ENCODE measurements at regions not wholly inside any gene's neighbourhood (a gene's known extent, or its start where the extent isn't known, plus 50 kb on each side); places are given as distances from the start of the nearest gene placed in this dataset.
"Not testable (repeated sequence)": the region's sequence is repeated elsewhere in the genome, so short reads cannot be mapped to it uniquely, and the experiment has no call there.

DNA sequence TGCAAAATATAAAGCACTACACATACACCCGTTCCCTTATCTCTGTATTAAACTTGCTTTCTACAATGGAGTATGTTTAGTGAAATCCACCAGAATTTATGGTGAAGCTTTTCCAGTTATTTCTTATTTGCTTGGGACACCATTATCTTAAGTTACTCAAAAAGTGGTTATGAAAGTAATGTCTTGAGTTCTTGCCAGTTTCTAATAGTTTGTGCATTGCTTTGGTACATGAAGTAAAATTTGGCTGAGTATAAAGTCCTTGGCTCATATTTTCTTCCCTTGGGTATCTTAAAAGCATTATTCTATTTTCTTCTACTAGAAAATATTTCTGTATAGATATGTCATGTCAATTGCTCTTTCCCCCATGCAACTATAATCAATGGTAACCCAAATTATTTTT lies 85.2 kb downstream of the POLR1F start:
- DNase-seq = no peak

DNA sequence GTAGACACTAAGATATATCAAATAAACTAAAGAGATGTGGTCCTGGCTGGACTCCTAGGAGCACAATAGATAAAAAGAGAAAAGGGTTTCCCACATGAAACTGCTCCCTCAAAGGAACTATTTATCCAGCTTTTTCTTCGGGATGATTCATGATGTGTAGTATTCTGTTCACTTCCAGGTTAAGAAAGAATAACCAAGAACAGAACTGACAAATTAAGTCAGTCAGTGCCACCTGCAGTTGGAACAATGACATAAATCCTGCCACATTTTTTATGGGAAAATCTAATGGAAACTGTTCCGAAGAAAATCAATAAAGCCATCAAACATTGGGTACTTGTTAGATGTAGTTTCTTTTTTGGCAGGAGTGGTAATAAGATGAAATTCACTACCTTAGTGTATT lies 87.1 kb downstream of the POLR1F start:
- no peak for DNase-seq

DNA sequence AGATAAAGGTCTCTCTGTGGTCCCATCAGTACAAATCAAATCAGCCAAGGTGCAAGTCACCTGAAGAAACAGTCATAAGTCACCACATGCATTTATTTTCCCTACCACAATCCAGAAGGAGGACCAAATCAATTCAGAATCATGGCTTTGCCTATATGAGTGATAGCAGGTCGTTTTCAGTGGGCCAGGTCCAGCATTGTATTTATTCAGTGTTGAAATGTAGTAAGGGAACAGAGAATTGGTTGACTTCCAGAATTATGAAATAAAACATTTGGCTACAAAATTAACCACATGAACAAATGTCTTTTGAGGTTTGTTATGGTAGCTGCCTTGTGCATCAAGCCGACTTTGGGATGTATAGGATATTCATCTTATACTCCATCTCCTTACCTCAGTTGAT lies 88.4 kb downstream of the POLR1F start:
- DNase-seq = no peak

DNA sequence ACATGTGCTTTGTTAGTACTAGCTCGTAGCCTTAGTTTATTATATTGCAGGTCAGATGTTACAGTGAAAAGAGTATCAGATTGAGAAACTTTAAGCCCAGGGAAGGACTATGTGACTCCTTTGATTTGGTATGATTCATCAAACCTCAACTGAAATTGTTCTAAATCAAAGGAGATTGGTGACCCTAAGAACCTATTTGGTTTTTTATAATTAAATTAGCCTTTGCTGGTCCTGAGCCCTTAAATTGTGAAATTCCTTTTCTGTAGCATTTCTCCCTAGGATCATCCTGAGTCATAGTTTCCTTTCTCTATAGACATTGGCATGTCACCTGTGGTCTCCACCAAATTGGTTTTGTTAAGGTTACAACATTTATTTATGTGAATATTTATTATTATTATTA lies 89.7 kb downstream of the POLR1F start:
- DNase-seq = no peak

DNA sequence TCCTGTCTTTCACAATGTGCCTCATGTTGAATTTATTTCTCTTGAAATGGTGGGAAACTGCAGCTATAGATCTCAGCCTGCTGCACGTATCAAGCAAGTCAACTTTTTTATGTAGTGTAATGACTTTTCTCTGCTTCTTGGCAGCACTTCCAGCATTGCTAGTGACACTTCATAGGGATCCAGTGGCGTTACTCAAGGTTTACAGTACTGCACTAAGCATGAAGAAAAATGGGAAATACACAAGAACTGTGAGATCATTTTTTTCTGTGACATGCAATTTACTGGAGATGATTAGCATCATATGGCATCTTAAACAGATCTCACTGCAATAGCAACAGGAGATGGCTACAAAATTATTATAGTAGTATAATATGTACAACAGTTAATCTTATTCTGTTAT lies 90.9 kb downstream of the POLR1F start:
- no peak for DNase-seq

DNA sequence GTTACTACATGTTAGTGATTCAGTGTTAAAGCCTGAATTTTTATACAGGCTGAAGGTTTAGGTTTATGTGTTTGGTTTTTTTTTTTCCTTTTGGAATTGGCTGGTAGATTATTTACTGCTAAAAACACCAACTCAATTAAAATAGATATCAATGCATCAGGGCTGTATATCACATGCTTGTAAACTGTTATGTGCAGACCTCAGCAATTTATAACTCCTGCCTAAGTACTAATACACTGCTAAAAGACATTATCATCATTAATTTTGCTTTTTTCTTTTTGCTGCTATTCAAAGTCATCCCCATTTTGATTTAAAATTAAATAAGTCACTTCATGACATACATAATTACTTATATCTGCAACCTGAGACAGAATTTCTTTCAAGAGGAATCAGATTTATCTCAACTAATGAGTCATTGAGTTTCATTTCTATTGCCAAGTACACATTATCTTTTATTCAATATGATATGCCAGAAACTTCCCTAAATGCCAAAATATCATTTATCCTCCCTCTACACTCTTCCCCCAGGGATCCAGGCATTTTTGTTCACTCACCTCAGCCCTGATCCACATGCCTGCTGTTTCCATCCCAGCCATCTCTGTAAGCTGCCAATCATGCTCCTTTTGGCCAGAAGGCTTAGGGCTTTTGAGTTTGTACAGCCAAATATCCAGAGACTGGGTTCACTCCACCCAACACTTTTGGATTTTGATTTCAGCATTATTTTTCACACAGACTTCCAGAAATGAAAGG lies 98.5 kb downstream of the POLR1F start:
- DNase-seq = no peak

DNA sequence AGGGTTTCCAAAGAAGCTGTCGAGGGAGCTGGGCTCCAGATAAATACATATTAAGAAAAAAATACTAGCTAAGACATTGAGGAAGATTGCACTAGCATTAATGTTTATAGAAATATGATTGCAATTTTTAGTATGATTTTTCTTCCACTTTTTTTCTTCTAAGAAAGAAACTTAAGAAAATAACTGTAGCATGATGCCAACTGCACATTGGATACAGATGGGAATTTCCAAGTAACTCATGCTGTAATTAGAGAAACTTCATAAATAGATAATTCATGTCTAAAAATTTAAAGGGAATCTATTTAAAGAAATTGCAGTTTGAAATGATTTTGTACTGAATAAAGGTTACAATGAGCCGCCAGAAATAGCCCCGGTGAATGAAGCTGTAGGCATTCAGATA lies 119.4 kb downstream of the POLR1F start:
- DNase-seq = no peak

DNA sequence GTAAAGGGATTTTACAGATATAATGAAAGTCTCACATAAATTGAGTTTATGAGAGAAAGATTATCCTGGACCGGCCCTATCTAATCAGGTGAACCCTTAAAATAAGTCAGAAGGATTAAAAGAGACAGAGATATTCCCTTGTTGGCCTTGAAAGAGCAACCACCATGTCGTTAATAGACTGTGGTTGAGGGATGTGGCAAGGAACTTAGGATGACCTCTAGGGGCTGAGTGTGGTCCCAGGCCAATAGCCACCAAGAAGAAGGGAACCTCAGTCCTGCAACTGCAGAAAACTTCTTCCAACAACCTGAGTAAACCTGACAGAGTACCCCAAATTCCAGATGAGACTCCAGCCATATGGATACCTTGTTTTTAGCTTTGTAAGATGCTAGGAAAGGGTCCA lies 121.5 kb downstream of the POLR1F start:
- no peak for DNase-seq

DNA sequence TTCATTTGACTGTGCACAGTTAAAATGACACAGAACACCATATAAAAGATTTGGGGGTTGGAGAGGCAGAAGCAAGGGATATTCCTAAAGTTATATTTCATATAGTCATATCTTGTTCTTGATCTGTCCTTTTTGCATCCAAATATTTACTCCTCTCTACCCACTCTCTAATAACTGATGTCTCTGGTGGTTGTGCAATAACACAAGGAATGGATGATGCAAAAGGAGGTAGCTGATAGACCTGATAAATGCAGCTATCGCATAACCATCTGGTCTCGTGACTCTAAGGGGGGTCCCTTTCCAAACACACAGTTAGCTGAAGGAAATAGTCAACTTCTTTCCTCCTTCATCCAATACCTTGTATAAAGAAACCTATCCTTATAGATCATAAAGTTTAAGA lies 123.1 kb downstream of the POLR1F start:
- no peak for DNase-seq

DNA sequence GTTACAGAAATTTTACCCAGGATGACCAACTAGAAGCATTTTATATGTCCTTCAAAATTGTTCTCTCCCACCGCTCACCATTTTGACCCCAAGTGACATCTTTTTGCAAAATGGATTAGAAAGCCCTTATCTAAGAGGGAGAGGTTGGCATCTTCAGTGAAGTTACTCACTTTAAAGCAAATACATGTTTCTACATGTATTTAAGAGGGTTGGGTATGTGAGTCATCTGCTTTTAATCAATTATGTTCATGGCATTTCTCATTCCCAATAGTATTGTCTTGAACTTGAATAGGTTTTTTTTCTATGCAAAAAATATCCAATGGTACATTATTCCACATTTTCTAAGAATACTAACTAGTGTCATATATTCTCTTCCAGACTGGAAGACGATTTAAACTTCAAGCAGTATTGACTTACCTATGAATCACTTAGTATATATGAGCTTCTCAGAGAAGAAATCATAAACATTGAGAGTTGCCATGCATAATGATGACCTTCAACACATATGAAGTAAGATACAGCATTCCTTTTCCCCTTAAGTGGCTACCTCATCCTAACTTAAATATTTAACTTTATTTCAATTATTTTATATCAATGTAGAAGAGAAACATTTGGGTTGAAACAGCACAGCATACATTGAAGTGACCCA lies 132.8 kb downstream of the POLR1F start:
- DNase-seq = no peak

DNA sequence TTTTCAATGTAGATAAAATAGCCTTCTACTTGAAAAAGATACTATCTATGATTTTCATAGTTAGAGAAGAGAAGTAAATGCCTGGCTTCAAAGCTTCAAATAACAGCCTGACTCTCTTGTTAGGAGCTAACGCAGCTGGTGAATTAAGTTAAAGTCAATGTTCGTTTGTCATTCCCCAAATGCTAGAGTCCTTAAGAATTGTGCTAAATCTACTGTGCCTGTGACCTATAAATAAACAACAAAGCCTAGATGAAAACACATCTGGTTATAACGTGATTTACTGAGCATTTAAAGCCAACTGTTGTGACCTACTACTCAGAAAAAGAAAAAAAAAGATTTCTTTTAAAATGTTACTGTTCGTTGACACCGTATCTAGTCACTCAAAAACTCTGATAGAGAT lies 134.7 kb downstream of the POLR1F start:
- DNase-seq = no peak

DNA sequence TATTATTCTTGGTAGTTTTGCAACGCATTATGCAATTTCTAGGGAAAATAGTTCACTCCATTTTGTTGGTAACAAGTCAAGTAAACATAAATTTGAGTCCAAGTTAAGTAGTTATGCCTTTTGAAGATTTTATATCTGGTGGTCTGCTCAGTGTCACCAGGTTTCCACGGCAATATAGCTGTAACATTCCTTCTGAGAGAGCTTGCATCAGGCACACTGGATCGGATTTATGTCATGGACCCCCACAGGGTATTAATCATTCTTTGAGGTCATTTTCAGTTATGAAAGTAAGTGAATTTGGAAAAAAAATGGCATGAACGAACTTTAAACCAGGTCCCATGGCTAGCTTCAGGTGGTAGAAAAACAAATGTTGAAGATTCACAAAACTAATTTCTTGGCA lies 136.3 kb downstream of the POLR1F start:
- DNase-seq = no peak

DNA sequence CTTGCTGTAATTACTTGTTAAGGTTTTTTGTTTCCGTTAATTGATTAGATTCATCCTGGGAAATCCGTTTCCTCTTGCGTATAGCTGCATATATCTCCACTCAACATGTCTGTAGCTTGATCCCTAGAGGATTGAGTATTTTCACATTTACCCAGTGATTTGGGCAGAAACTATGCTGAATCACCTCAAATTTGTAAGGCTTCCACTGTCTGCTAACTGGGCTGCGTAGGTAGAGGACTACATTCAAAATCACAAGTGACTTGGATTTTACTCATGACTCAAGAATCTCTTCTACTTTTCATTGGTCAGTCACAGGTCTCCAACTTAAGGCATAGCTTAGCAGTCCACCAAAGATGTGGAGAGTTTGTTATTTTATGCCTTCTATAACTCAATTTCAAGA lies 141.8 kb downstream of the POLR1F start:
- no peak for DNase-seq

DNA sequence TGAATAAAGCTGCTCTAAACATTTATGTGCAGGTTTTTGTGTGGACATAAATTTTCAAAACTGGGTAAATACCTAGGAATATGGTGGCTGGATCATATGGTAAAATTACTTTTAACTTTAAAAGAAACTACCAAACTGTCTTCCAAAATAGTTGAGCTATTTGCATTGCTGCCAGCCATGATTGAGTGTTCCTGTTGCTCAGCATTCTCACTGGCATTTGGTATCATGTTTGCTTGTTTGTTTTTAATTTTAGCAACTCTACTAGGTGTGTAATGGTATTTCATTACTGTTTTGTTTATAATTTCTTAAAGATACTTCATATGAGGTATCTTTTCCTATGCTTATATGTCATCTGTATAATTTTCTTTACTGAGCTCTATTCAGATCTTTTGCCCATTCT lies 143.2 kb downstream of the POLR1F start:
- DNase-seq = no peak

DNA sequence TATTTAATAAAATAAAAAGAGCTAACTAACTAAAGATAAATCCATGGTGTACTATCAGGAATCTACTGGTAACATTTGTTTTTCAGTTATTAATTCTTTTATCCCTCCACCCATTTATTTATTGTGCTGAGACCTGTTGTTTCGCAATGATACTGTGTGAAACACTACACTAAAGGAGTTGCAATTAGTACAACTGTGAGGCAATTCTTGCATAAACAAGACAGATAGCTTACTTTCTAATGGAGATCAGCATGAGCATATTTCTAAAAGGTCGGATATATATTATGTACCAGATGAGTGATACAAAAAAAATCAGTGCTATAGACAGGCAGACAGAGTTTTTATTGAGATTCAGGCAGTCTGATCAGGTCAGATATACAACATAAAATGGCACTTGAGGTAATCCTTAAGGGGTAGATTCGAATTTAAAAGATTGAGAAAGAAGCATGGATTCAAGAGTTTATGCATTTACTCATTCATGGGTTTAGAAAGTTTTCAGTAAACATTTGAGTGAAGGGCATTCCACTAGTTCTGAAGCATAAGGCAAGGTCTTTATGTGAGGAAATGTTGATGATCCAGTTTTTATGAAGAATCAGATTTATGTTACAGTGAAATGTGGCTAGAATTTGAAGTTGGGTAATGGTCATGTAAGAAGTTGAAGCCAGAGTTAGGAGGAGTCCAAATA lies 147.6 kb downstream of the POLR1F start:
- no peak for DNase-seq

DNA sequence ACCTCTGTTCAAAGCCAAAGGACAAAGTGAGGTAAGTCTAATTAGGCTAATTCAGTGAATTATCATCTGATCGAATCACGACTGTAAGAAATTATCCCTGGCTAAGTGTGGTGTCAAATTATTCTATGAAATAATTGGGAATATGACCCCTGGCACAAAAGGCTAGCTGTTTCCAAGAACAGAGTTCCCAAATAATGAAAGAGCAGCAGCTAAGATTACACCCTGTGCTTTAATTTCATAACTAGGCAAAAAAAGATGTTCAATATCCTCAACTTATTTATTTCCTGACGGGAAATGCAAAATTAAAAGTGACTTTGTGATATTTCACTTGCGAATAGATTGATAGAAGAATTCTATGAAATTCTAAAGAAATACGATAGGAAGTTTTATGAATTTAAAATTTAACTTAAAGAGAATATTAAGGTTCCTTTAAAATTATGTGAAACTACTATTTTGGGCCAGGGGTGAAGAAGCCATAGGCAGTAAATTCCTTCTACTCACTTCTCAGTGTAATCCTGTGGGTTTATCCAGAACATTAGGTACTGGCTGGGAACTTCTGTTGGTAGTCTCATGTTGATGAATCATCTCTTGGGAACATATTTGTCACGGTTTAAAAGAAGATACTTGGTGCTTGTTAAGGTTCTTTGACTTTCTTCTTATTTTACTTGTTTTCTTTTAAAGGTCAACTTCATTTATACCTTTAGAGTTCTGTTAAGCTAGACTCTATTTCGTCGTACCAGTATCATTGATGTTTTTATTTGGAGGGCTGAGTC lies 148.5 kb downstream of the POLR1F start:
- DNase-seq = no peak

DNA sequence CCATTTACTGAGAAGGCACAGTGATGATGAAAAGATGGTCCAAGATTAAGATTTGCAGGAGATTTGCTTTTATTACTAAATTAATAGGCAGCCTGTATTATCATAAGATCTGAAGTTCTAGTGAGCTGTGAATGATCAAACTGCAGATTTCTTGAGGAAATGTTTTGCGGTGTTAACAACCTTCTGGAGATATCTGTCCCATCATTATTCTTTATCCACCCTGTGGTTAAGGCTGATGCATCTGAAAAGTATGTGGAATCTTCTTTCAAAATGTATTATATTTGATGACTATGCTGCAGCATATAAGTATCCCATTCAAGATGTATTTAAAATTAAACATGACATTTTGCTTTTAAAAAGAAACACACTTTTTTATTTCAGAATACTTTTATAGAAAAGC lies 150.3 kb downstream of the POLR1F start:
- no peak for DNase-seq

DNA sequence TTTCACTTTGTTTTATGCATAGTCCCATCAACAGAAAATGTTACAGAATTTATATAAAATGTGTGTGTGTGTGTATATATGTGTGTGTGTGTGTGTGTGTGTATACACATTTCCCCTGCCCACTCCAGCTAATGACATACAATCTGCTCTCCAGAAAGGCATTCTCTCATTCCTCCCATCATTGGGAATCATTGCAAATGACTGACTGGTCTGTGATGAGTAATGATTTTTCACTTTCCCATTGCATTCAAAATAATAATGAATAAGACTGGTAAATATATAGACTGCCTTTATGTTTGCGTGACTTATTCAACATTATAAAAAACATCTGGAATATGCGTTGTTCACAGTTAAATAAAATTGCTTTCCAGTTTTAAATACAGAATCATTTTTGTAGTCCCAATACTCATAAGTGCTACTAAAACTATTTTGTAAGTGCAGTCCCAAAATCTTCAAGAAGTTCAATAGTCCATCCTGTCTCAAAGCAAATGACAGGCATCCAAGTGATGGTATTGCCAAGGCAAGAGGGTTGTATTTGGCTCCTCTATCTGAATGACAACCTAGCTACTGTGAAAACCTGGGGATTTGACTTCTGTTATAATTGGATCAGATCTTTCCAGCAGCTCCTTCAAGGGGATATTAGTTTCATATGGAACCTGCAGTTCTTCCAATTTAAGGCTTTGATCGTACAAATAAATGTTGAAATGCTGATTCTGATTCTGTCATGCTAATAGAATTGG lies 150.9 kb downstream of the POLR1F start:
- no peak for DNase-seq

DNA sequence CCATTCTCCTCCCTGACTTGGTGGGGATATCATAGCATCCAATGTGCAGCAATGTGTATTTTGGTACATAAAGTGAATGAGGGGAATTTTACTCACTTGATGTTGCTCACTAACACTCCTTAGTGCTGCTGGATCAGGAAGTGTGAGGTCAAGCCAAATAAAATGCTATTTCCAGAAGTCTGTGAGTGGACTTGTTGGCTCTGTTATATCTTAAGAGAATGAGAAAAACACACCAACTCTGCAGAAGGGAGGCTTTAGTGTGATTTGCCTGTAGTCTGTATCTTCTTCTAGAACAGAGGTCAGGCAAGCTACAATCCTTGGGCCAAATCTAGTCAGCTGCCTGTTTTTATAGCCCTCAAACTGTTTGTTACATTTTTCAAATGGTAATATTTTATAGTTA lies 154.3 kb downstream of the POLR1F start:
- no peak for DNase-seq

DNA sequence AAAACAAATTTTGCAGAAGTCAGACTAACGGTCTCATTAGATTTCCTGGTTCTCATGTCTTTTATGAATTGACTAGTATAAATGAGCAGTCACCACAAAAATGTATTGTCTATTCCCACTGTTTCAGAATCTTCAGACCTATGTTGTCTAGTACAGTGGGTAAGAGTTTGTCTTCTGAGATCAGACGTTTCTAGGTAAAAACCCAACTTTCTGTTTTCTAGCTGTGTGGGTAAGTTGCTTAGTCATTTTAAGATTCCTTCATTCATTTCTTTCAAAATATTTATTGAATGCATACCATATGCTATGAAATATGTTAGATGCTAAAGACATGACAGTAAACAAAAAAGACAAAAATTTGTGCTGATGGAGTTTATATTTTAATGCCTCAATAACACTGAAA lies 156.3 kb downstream of the POLR1F start:
- DNase-seq = no peak

DNA sequence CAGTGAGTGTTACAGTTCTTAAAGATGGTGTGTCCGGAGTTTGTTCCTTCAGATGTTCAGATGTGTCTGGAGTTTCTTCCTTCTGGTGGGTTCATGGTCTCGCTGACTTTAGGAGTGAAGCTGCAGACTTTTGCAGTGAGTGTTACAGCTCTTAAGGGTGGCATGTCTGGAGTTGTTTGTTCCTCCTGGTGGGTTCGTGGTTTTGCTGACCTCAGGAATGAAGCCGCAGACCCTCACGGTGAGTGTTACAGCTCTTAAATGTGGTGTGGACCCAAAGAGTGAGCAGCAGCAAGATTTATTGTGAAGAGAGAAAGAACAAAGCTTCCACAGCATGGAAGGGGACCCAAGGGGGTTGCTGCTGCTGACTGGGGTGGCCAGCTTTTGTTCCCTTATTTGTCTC lies 159.6 kb downstream of the POLR1F start:
- DNase-seq = not testable (repeated sequence)

DNA sequence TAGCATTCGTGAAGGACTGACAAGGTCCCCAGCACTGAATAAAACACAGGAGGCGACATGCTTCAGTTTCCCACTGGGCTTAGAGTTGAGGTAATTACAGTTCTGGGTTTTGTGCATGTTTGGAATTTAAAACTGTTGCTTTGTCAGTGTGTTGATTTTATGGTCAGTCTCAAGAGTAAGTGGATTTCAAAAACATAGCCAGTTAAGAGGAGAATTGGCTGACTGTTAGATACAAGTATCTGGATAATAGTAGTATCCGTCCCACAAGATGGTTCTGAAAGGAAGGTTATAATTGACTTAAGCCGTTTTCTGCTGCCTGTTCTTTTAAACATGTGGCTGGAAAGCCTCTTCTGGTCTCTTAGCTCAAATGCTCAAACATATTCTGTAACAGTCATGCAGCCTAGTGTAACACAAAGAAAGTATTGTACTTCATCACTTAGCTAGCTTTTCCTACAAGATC lies 170.9 kb downstream of the POLR1F start:
- DNase-seq = no peak

DNA sequence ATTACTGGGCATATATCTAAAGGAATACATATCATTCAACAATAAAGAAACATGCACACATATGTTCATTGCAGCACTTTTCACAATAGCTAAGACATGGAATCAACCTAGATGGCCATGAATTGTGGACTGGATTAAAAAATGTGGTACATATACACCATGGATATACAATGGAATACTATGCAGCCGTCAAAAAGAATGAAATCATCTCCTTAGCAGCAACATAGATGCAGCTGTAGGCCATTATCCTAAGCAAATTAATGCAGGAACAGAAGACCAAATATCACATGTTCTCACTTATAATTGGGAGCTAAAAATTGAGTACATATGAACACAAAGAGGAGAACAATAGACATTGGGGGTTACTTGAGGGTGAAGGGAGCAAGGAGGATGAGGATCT lies 175.6 kb downstream of the POLR1F start:
- no peak for DNase-seq
